ENCODE measurements at regions not wholly inside any gene's neighbourhood (a gene's known extent, or its start where the extent isn't known, plus 50 kb on each side); places are given as distances from the start of the nearest gene placed in this dataset.
"Not testable (repeated sequence)": the region's sequence is repeated elsewhere in the genome, so short reads cannot be mapped to it uniquely, and the experiment has no call there.

- not testable (repeated sequence) for DNase-seq
Measured at GRCh38 chr1:146883190-146883589, 54.9 kb upstream of the NBPF12 start.

GRCh38 chr1:146881096-146881495 lies 57.0 kb upstream of the NBPF12 start:
- DNase-seq = not testable (repeated sequence)

GRCh38 chr1:146863799-146864319 lies 74.3 kb upstream of the NBPF12 start:
- not testable (repeated sequence) for DNase-seq

GRCh38 chr1:146853147-146853546 lies 85.0 kb upstream of the NBPF12 start:
- not testable (repeated sequence) for DNase-seq

GRCh38 chr1:146850352-146850889 lies 87.7 kb upstream of the NBPF12 start:
- DNase-seq = not testable (repeated sequence)

GRCh38 chr1:146838725-146839124 lies 99.4 kb upstream of the NBPF12 start:
- not testable (repeated sequence) for DNase-seq

- DNase-seq = not testable (repeated sequence)
Measured at GRCh38 chr1:146826957-146827356, 111.2 kb upstream of the NBPF12 start.

GRCh38 chr1:146794236-146794635 lies 143.9 kb upstream of the NBPF12 start:
- not testable (repeated sequence) for DNase-seq

GRCh38 chr1:146792725-146793124 lies 145.4 kb upstream of the NBPF12 start:
- peak in 1 of 2 experiments; percentile 15 for DNase-seq

- not testable (repeated sequence) for DNase-seq
Measured at GRCh38 chr1:146784212-146784940, 153.7 kb upstream of the NBPF12 start.

GRCh38 chr1:146781235-146781634 lies 156.9 kb upstream of the NBPF12 start:
- not testable (repeated sequence) for DNase-seq

- not testable (repeated sequence) for DNase-seq
Measured at GRCh38 chr1:146777826-146778602, 160.1 kb upstream of the NBPF12 start.

GRCh38 chr1:146774988-146775387 lies 163.1 kb upstream of the NBPF12 start:
- not testable (repeated sequence) for DNase-seq

- DNase-seq = not testable (repeated sequence)
Measured at GRCh38 chr1:146774271-146774670, 163.9 kb upstream of the NBPF12 start.

GRCh38 chr1:146771409-146771808 lies 166.7 kb upstream of the NBPF12 start:
- not testable (repeated sequence) for DNase-seq

GRCh38 chr1:146770998-146771397 lies 167.1 kb upstream of the NBPF12 start:
- DNase-seq = not testable (repeated sequence)

- not testable (repeated sequence) for DNase-seq
Measured at GRCh38 chr1:146763234-146763633, 174.9 kb upstream of the NBPF12 start.

- DNase-seq = not testable (repeated sequence)
Measured at GRCh38 chr1:146756858-146757257, 181.3 kb upstream of the NBPF12 start.

- not testable (repeated sequence) for DNase-seq
Measured at GRCh38 chr1:146748686-146749085, 189.4 kb upstream of the NBPF12 start.

GRCh38 chr1:146731981-146732680 lies 206.0 kb upstream of the NBPF12 start:
- DNase-seq = peak; percentile 41 to 50

- DNase-seq = not testable (repeated sequence)
Measured at GRCh38 chr1:146729642-146730344, 208.3 kb upstream of the NBPF12 start.

- DNase-seq = not testable (repeated sequence)
Measured at GRCh38 chr1:146715054-146715453, 223.1 kb upstream of the NBPF12 start.
